ENCODE measurements at regions not wholly inside any gene's neighbourhood (a gene's known extent, or its start where the extent isn't known, plus 50 kb on each side); places are given as distances from the start of the nearest gene placed in this dataset.

GRCh38 chr20:24207803-24208300 is 219.3 kb upstream of the GGTLC1 start:
- in situ Hi-C loops (cut with MboI; ENCODE audit: low pct_unique_long_range_greater_than_20kb, low sequenced_read_pairs, unreplicated experiment), result no loop called here
- no peak for DNase-seq (ENCODE audit: low spot score)
- TF ChIP-seq, protein P1, sequence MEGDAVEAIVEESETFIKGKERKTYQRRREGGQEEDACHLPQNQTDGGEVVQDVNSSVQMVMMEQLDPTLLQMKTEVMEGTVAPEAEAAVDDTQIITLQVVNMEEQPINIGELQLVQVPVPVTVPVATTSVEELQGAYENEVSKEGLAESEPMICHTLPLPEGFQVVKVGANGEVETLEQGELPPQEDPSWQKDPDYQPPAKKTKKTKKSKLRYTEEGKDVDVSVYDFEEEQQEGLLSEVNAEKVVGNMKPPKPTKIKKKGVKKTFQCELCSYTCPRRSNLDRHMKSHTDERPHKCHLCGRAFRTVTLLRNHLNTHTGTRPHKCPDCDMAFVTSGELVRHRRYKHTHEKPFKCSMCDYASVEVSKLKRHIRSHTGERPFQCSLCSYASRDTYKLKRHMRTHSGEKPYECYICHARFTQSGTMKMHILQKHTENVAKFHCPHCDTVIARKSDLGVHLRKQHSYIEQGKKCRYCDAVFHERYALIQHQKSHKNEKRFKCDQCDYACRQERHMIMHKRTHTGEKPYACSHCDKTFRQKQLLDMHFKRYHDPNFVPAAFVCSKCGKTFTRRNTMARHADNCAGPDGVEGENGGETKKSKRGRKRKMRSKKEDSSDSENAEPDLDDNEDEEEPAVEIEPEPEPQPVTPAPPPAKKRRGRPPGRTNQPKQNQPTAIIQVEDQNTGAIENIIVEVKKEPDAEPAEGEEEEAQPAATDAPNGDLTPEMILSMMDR (IDR thresholded peaks at IDR 0.05; ENCODE audit: extremely low read depth, insufficient read depth, missing control alignments), result no peak

DNA sequence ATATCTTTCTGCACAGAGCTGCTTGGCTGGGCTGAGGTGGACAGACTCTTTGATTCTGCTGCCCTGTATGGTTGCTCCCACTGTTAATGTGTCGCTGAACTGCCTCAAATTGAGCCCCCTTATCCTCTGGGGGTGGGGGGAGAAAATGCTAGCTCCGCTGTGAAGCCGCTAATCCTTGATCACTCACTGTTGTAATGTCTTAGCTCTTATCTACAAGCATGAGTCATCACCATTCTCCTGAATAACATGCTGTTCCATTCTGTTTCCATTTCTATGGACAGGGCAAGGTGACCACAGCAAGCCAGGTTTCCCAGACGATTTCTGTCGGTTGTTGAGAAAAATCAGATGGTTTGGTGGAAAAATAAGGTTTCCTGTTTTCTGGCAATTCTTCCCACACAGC is 218.4 kb upstream of the GGTLC1 start:
- TF ChIP-seq, protein P1 (IDR thresholded peaks at IDR 0.05; ENCODE audit: extremely low read depth, insufficient read depth, missing control alignments), result no peak
- no peak for DNase-seq (ENCODE audit: low spot score)
- in situ Hi-C loops (cut with MboI; ENCODE audit: low pct_unique_long_range_greater_than_20kb, low sequenced_read_pairs, unreplicated experiment), result no loop called here

- in situ Hi-C loops (cut with MboI; ENCODE audit: low pct_unique_long_range_greater_than_20kb, low sequenced_read_pairs, unreplicated experiment), result no loop called here
- no peak for DNase-seq (ENCODE audit: low spot score)
- TF ChIP-seq, protein P1 (IDR thresholded peaks at IDR 0.05; ENCODE audit: extremely low read depth, insufficient read depth, missing control alignments), result no peak
These were observed 215.1 kb upstream of the GGTLC1 start for GRCh38 chr20:24203526-24204183.

DNA sequence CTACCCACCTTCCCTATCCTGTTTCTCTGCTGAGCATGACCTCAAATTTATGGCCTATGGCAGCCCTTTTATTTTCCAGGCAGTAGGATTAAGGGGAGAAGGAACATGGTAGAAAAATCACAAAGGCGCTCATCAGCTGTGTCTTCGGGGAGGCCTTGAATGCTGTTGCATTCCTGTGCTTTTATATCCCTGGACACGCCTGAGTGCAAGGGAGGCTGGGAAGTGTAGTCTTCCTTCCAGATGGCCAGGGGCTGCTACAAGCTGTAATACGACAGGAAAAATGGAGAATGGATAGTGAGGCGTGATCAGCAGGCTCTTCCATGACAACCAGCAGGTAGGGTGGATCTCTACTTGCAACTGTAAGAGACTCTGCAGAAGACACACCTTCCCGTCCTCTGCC is 210.9 kb upstream of the GGTLC1 start:
- DNase-seq (ENCODE audit: low spot score), result no peak
- TF ChIP-seq, protein P1 (IDR thresholded peaks at IDR 0.05; ENCODE audit: extremely low read depth, insufficient read depth, missing control alignments), result no peak
- in situ Hi-C loops (cut with MboI; ENCODE audit: low pct_unique_long_range_greater_than_20kb, low sequenced_read_pairs, unreplicated experiment), result no loop called here

GRCh38 chr20:24194143-24194542 is 205.6 kb upstream of the GGTLC1 start:
- DNase-seq (ENCODE audit: low spot score), result no peak
- TF ChIP-seq, protein P1 (IDR thresholded peaks at IDR 0.05; ENCODE audit: extremely low read depth, insufficient read depth, missing control alignments), result no peak
- in situ Hi-C loops (cut with MboI; ENCODE audit: low pct_unique_long_range_greater_than_20kb, low sequenced_read_pairs, unreplicated experiment), result no loop called here

GRCh38 chr20:24190905-24191304 is 202.3 kb upstream of the GGTLC1 start:
- in situ Hi-C loops (cut with MboI; ENCODE audit: low pct_unique_long_range_greater_than_20kb, low sequenced_read_pairs, unreplicated experiment), result no loop called here
- TF ChIP-seq, protein P1 (IDR thresholded peaks at IDR 0.05; ENCODE audit: extremely low read depth, insufficient read depth, missing control alignments), result no peak
- DNase-seq (ENCODE audit: low spot score), result no peak

Data from GM13977 (cell line).